ENCODE measurements at regions not wholly inside any gene's neighbourhood (a gene's known extent, or its start where the extent isn't known, plus 50 kb on each side); places are given as distances from the start of the nearest gene placed in this dataset.

GRCh38 chr2:40654346-40654745 is 202.5 kb upstream of the SLC8A1 start:
- TF ChIP-seq EP300 (IDR thresholded peaks at IDR 0.05) (no peak), CTCF (IDR thresholded peaks at IDR 0.05) (no peak), POLR2A (IDR thresholded peaks at IDR 0.05) (no peak), POLR2AphosphoS5 (IDR thresholded peaks at IDR 0.05) (no peak)
